ENCODE measurements at regions not wholly inside any gene's neighbourhood (a gene's known extent, or its start where the extent isn't known, plus 50 kb on each side); places are given as distances from the start of the nearest gene placed in this dataset.

DNA sequence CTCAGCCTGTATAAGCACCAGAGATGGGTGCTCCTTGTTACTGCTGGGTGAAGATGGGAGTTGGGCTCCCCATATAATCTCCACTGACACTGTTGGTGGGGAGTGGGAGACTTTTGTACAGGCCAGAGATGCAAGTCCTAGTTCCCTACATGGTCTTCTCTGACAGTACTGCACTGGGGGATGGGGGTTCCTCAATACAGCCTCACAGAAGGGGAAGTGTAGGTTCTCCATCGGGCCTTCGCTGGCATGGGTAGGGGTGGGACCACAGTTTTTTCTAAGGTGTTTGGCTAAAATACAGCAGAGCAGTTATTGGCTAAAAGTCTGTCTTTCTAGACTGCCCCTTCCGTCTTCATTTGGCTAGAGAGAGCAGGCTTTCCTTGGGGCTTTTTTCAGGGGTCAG, 167.2 kb upstream of the SERP2 start:
- Histone ChIP-seq H3K27ac (ENCODE audit: low read depth in 2 of 2, low read length in 2 of 2) (no peak overlapping the region), H3K4me1 (ENCODE audit: control insufficient read depth in 2 of 3, insufficient read depth in 2 of 3, low read depth in 1 of 3, low read length in 3 of 3) (no peaks in the 10 kb centered on the region), H3K4me3 (ENCODE audit: low read length in 3 of 3) (no peak overlapping the region), H3K9me3 (ENCODE audit: control insufficient read depth in 2 of 3, insufficient read depth in 1 of 3, low read length in 3 of 3) (peaks cover 0 to 5% (median 0%) of the 10 kb centered on the region in 3 donors), H3K36me3 (ENCODE audit: control insufficient read depth in 2 of 3, insufficient read depth in 3 of 3, low read length in 3 of 3) (peaks cover 0 to 4% (median 0%) of the 10 kb centered on the region in 3 donors), H3K27me3 (ENCODE audit: control insufficient read depth, insufficient read depth, low read length) (no peaks in the 10 kb centered on the region), H3K9ac (ENCODE audit: low read length in 3 of 3) (no peak overlapping the region)
- no peak for FAIRE-seq
- intact Hi-C loops (cut with DNase I), result no loop called here
- no peak for TF ChIP-seq CTCF (IDR thresholded peaks at IDR 0.05; ENCODE audit: borderline replicate concordance, extremely low read depth, insufficient read depth)
- DNase-seq, result no peak

DNA sequence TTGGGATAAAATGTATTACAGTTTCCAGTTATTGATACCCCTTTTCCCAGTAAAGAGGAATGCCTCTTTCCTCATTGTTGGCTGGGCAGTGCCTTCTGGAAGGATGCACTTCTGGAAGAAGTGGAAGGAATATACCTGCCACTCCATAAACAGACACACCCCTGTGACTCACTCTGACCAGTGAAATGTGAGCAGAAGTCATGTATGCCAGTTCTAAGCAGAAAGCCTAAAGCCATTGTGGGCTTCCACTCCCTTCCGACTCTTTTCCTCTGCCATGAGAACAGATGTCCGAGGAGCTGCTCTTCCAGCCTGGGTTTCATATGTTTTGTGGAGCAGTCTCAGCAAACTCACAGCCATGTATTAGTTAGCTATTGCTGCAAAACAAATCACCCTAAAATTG, 166.1 kb upstream of the SERP2 start:
- peaks cover 0 to 4% (median 0%) of the 10 kb centered on the region in 3 donors for H3K36me3 ChIP-seq (ENCODE audit: control insufficient read depth in 2 of 3, insufficient read depth in 3 of 3, low read length in 3 of 3)
- no peaks in the 10 kb centered on the region for H3K4me1 ChIP-seq (ENCODE audit: control insufficient read depth in 2 of 3, insufficient read depth in 2 of 3, low read depth in 1 of 3, low read length in 3 of 3)
- no peaks in the 10 kb centered on the region for H3K27me3 ChIP-seq (ENCODE audit: control insufficient read depth, insufficient read depth, low read length)
- no peak overlapping the region for H3K9ac ChIP-seq (ENCODE audit: low read length in 3 of 3)
- intact Hi-C loops (cut with DNase I), result no loop called here
- no peak overlapping the region for H3K4me3 ChIP-seq (ENCODE audit: low read length in 3 of 3)
- no peak for FAIRE-seq
- no peak for DNase-seq
- no peak for TF ChIP-seq CTCF (IDR thresholded peaks at IDR 0.05; ENCODE audit: borderline replicate concordance, extremely low read depth, insufficient read depth)
- H3K27ac ChIP-seq (ENCODE audit: low read depth in 2 of 2, low read length in 2 of 2), result no peak overlapping the region
- peaks cover 0 to 5% (median 0%) of the 10 kb centered on the region in 3 donors for H3K9me3 ChIP-seq (ENCODE audit: control insufficient read depth in 2 of 3, insufficient read depth in 1 of 3, low read length in 3 of 3)

DNA sequence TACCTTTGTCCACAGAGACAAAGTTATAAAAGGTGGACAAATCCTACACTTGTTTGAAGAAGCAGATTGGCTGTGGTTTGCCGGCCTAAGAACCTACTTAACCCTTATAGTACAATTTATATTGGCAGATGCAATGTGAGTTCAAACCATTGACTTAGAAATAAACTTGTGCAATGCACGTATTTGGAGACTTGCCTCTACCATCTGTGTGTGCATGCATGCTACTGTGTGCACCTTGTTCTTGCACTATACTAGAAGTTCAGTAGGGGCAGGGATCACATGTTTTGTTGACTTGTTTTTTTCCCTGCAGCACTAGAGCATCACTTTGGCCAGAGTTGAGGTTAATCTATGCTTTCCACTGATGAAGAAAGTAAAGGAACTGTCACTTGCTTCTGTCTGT, 163.1 kb upstream of the SERP2 start:
- no peak for TF ChIP-seq CTCF (IDR thresholded peaks at IDR 0.05; ENCODE audit: borderline replicate concordance, extremely low read depth, insufficient read depth)
- DNase-seq (no peak), FAIRE-seq (no peak)
- H3K36me3 ChIP-seq (ENCODE audit: control insufficient read depth in 2 of 3, insufficient read depth in 3 of 3, low read length in 3 of 3), result peaks cover 0 to 4% (median 0%) of the 10 kb centered on the region in 3 donors
- no peak overlapping the region for H3K4me3 ChIP-seq (ENCODE audit: low read length in 3 of 3)
- no peaks in the 10 kb centered on the region for H3K4me1 ChIP-seq (ENCODE audit: control insufficient read depth in 2 of 3, insufficient read depth in 2 of 3, low read depth in 1 of 3, low read length in 3 of 3)
- intact Hi-C loops (cut with DNase I), result no loop called here
- peaks cover 0 to 5% (median 0%) of the 10 kb centered on the region in 3 donors for H3K9me3 ChIP-seq (ENCODE audit: control insufficient read depth in 2 of 3, insufficient read depth in 1 of 3, low read length in 3 of 3)
- H3K9ac ChIP-seq (ENCODE audit: low read length in 3 of 3), result no peak overlapping the region
- no peak overlapping the region for H3K27ac ChIP-seq (ENCODE audit: low read depth in 2 of 2, low read length in 2 of 2)
- no peaks in the 10 kb centered on the region for H3K27me3 ChIP-seq (ENCODE audit: control insufficient read depth, insufficient read depth, low read length)

DNA sequence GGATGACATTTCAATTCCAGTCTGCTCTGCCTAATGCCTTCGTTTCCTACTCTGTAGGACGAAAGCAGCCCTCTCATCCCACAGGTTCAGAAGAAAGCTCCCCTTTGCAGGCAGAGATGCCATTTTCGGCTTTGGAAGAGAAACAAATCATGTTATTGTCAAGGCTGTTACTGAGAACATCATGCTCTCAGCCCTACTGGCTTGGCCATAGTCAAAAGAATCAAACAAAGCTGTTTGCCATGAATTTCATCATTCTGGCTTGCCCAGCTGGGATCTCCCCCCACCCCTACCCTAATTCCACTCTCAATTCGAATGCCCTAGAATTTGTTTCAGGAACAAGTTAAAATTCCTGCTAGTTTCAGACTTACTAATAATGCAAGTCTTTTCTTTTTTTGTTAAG, 162.3 kb upstream of the SERP2 start:
- Histone ChIP-seq H3K9ac (ENCODE audit: low read length in 3 of 3) (no peak overlapping the region), H3K4me3 (ENCODE audit: low read length in 3 of 3) (no peak overlapping the region), H3K9me3 (ENCODE audit: control insufficient read depth in 2 of 3, insufficient read depth in 1 of 3, low read length in 3 of 3) (no peaks in the 10 kb centered on the region), H3K27ac (ENCODE audit: low read depth in 2 of 2, low read length in 2 of 2) (no peak overlapping the region), H3K36me3 (ENCODE audit: control insufficient read depth in 2 of 3, insufficient read depth in 3 of 3, low read length in 3 of 3) (peaks cover 0 to 4% (median 0%) of the 10 kb centered on the region in 3 donors), H3K27me3 (ENCODE audit: control insufficient read depth, insufficient read depth, low read length) (no peaks in the 10 kb centered on the region), H3K4me1 (ENCODE audit: control insufficient read depth in 2 of 3, insufficient read depth in 2 of 3, low read depth in 1 of 3, low read length in 3 of 3) (no peaks in the 10 kb centered on the region)
- FAIRE-seq, result no peak
- TF ChIP-seq CTCF (IDR thresholded peaks at IDR 0.05; ENCODE audit: borderline replicate concordance, extremely low read depth, insufficient read depth), result no peak
- intact Hi-C loops (cut with DNase I), result no loop called here
- DNase-seq, result no peak

Data from kidney (tissue), 13 donors.